ENCODE measurements at regions not wholly inside any gene's neighbourhood (a gene's known extent, or its start where the extent isn't known, plus 50 kb on each side); places are given as distances from the start of the nearest gene placed in this dataset.

- no peaks in the 10 kb centered on the region for H3K79me2 ChIP-seq (ENCODE audit: insufficient read depth)
- no peak for DNase-seq
- H3K4me1 ChIP-seq (ENCODE audit: control insufficient read depth in 1 of 2, insufficient read depth in 2 of 2, low read depth in 1 of 2, low read length in 1 of 2): no peaks in the 10 kb centered on the region
- no peaks in the 10 kb centered on the region for H3K9me2 ChIP-seq
- no peaks in the 10 kb centered on the region for H3K9me3 ChIP-seq
- H4K20me1 ChIP-seq (ENCODE audit: insufficient read depth): no peaks in the 10 kb centered on the region
- POLR2A ChIA-PET: no interaction called here
- no peaks in the 10 kb centered on the region for H3F3A ChIP-seq (replicated peaks; ENCODE audit: insufficient read depth)
- H2AFZ ChIP-seq (ENCODE audit: low read depth): no peak overlapping the region
- WGBS (ENCODE audit: low lambda C conversion rate): 19% methylated on average over 2 of the region's 2 CpGs
- H3K9ac ChIP-seq: no peak overlapping the region
- H3K4me2 ChIP-seq: no peak overlapping the region
- H3K27ac ChIP-seq (ENCODE audit: low read depth in 2 of 2, low read length in 1 of 2): no peak overlapping the region
- CTCF ChIA-PET: no interaction called here
- TF ChIP-seq SMC3 (IDR thresholded peaks at IDR 0.05; ENCODE audit: low read depth, low read length) (no peak), CHD2 (IDR thresholded peaks at IDR 0.05; ENCODE audit: low read length, partially characterized antibody) (no peak), REST (IDR thresholded peaks at IDR 0.05; ENCODE audit: low read depth, low read length) (no peak), GATA2 (CRISPR knock-in tag; IDR thresholded peaks at IDR 0.05) (no peak), MEF2A (IDR thresholded peaks at IDR 0.05; ENCODE audit: borderline replicate concordance, low read depth) (no peak), USF2 (IDR thresholded peaks at IDR 0.05; ENCODE audit: borderline replicate concordance, low read depth, low read length) (no peak), MXI1 (IDR thresholded peaks at IDR 0.05; ENCODE audit: low read depth, low read length) (no peak), CTCF (IDR thresholded peaks at IDR 0.05) (no peak), SIN3A (IDR thresholded peaks at IDR 0.05; ENCODE audit: borderline replicate concordance, low read depth, low read length) (no peak), GABPA (IDR thresholded peaks at IDR 0.05; ENCODE audit: low read depth) (no peak), FOXJ3 (CRISPR knock-in tag; IDR thresholded peaks at IDR 0.05) (no peak)
- H3K36me3 ChIP-seq (replicated peaks in 1 of 2; ENCODE audit: control insufficient read depth in 1 of 2, insufficient read depth in 2 of 2, low read length in 1 of 2): no peaks in the 10 kb centered on the region
- no peak overlapping the region for H3K4me3 ChIP-seq (ENCODE audit: low read depth in 2 of 2, low read length in 1 of 2)
- no peaks in the 10 kb centered on the region for H3K27me3 ChIP-seq (ENCODE audit: insufficient read depth)
These were observed 334.5 kb downstream of the GASK1B start for GRCh38 chr4:157838366-157838765.
